HG02623 (cell line): ENCODE measurements at regions not wholly inside any gene's neighbourhood (a gene's known extent, or its start where the extent isn't known, plus 50 kb on each side); places are given as distances from the start of the nearest gene placed in this dataset.
"Not testable (repeated sequence)": the region's sequence is repeated elsewhere in the genome, so short reads cannot be mapped to it uniquely, and the experiment has no call there.

ENCODE experiments used
- ATAC-seq: cut with Tn5 transposase; IDR thresholded peaks from one replicate; pipeline ENCODE4 v1.9.1; 2021; ENCODE audit warnings: moderate library complexity; ENCODE audit not compliant: unreplicated experiment

GRCh38 chr9:15047028-15047551, 136.9 kb upstream of the FREM1 start:
- ATAC-seq: no peak

- ATAC-seq: no peak
These were observed 123.1 kb upstream of the FREM1 start for GRCh38 chr9:15033316-15033715.

- ATAC-seq: no peak
These were observed 122.6 kb upstream of the FREM1 start for GRCh38 chr9:15032860-15033259.

GRCh38 chr9:15021146-15021545, 110.9 kb upstream of the FREM1 start:
- no peak for ATAC-seq

GRCh38 chr9:15018096-15018637, 107.9 kb upstream of the FREM1 start:
- ATAC-seq: no peak

GRCh38 chr9:15010581-15010980, 100.4 kb upstream of the FREM1 start:
- ATAC-seq: no peak

- no peak for ATAC-seq
These were observed 97.5 kb upstream of the FREM1 start for GRCh38 chr9:15007698-15008097.

- no peak for ATAC-seq
These were observed 84.5 kb upstream of the FREM1 start for GRCh38 chr9:14994738-14995137.

GRCh38 chr9:14993901-14994554, 83.8 kb upstream of the FREM1 start:
- no peak for ATAC-seq

GRCh38 chr9:14993061-14993800, 83.0 kb upstream of the FREM1 start:
- ATAC-seq: no peak

GRCh38 chr9:14992516-14992915, 82.3 kb upstream of the FREM1 start:
- ATAC-seq: no peak

- ATAC-seq: no peak
These were observed 81.9 kb upstream of the FREM1 start for GRCh38 chr9:14992081-14992480.

GRCh38 chr9:14990647-14991046, 80.4 kb upstream of the FREM1 start:
- ATAC-seq: not testable (repeated sequence)

- ATAC-seq: no peak
These were observed 79.6 kb upstream of the FREM1 start for GRCh38 chr9:14989811-14990210.

- not testable (repeated sequence) for ATAC-seq
These were observed 79.1 kb upstream of the FREM1 start for GRCh38 chr9:14989336-14989735.

GRCh38 chr9:14987858-14988257, 77.6 kb upstream of the FREM1 start:
- ATAC-seq: no peak

GRCh38 chr9:14985419-14985818, 75.2 kb upstream of the FREM1 start:
- no peak for ATAC-seq

GRCh38 chr9:14983599-14983998, 73.4 kb upstream of the FREM1 start:
- ATAC-seq: no peak

- ATAC-seq: no peak
These were observed 71.2 kb upstream of the FREM1 start for GRCh38 chr9:14981291-14981950.

GRCh38 chr9:14978022-14979000, 68.1 kb upstream of the FREM1 start:
- ATAC-seq: no peak
